Right lobe of liver (tissue), 6 donors: ENCODE measurements at regions not wholly inside any gene's neighbourhood (a gene's known extent, or its start where the extent isn't known, plus 50 kb on each side); places are given as distances from the start of the nearest gene placed in this dataset.
A peak's percentile ranks its signal among the peaks of the same experiment; 100 is the strongest.

ENCODE experiments used
- ATAC-seq, 4 donors: fragments of 200-7000 bp; cut with Tn5 transposase; one replicate each; pipeline ENCODE4 v1.9.1; 2020; ENCODE audit warnings: mild to moderate bottlenecking in 4 of 4, moderate library complexity in 4 of 4
- DNase-seq, 3 donors: peaks; one replicate each; pipeline ENCODE4 v3.0.0-alpha.2; 2020
- H3K27ac ChIP-seq, 3 donors: fragments of 200-600 bp; one replicate each; pipeline ENCODE4 v1.8.0; 2022
- H3K27me3 ChIP-seq, 2 donors: fragments of 200-600 bp; one replicate each; pipeline ENCODE4 v1.8.0; 2022
- H3K36me3 ChIP-seq, 4 donors: fragments of 200-600 bp; sonication (generic) in 1 of 4; one replicate each; pipeline versions ENCODE4 v1.5.1 to v1.8.0; 2017 to 2022; ENCODE audit warnings: control low read depth in 1 of 4
- H3K4me1 ChIP-seq, 4 donors: fragments of 200-600 bp; sonication (generic) in 1 of 4; one replicate each; pipeline versions ENCODE4 v1.5.1 to v1.8.0; 2017 to 2022; ENCODE audit warnings: control low read depth in 1 of 4
- H3K4me3 ChIP-seq, 3 donors: fragments of 200-600 bp; one replicate each; pipeline ENCODE4 v1.8.0; 2022
- H3K9me3 ChIP-seq, 4 donors: fragments of 200-600 bp; sonication (generic) in 1 of 4; one replicate each; pipeline versions ENCODE4 v1.5.1 to v1.8.0; 2017 to 2022; ENCODE audit warnings: control low read depth in 1 of 4
- POLR2A ChIP-seq: fragments of 450-650 bp; IDR thresholded peaks from one replicate; pipeline ENCODE4 v1.6.1; 2017; ENCODE audit warnings: antibody characterized with exemption, mild to moderate bottlenecking
- WGBS: methylation state at CpG from one replicate; pipeline ENCODE4 v1.1.6; 2018; ENCODE audit warnings: low coverage, low lambda C conversion rate; ENCODE audit not compliant: insufficient coverage; ENCODE audit errors: missing lambda C conversion rate; 5-methylcytosine and 5-hydroxymethylcytosine counted together
- intact Hi-C, 2 donors: fragments of 100-400 bp; cut with DNase I; formaldehyde crosslinking; loops; one replicate each; pipeline versions ENCODE4 v1.11.2 to v1.14.1; 2022
- TF ChIP-seq, protein P1 (sequence below), 4 donors: fragments of 200-600 bp in 3 of 4; fragments of 450-650 bp in 1 of 4; IDR thresholded peaks; one replicate each; pipeline versions ENCODE4 v1.5.1 to v1.8.0; 2016 to 2022; ENCODE audit warnings: antibody characterized with exemption in 4 of 4, mild to moderate bottlenecking in 2 of 4
- donor health status: DM: no; HTN: yes; CAD: no.
- donor health status: DM: no; HTN: no; CAD: no.
- donor health status: DM: no; HTN: no; CAD: no.
- donor health status: DM: no; HTN: yes; CAD: no.
- donor health status: DM: no; HTN: yes; CAD: no.

GRCh38 chr12:107349008-107349747 is 255.8 kb upstream of the CRY1 start:
- 40% methylated on average over 4 of the region's 5 CpGs for WGBS
- ATAC-seq (peak; percentile 47 to 92 (median 82)), DNase-seq (no peak)
- no peaks in the 10 kb centered on the region for H3K36me3 ChIP-seq
- H3K4me1 ChIP-seq, result no peaks in the 10 kb centered on the region
- H3K4me3 ChIP-seq, result no peak overlapping the region
- intact Hi-C loops, result no loop called here
- H3K27me3 ChIP-seq, result no peaks in the 10 kb centered on the region
- no peak overlapping the region for H3K27ac ChIP-seq
- no peaks in the 10 kb centered on the region for H3K9me3 ChIP-seq
- TF ChIP-seq, protein P1, sequence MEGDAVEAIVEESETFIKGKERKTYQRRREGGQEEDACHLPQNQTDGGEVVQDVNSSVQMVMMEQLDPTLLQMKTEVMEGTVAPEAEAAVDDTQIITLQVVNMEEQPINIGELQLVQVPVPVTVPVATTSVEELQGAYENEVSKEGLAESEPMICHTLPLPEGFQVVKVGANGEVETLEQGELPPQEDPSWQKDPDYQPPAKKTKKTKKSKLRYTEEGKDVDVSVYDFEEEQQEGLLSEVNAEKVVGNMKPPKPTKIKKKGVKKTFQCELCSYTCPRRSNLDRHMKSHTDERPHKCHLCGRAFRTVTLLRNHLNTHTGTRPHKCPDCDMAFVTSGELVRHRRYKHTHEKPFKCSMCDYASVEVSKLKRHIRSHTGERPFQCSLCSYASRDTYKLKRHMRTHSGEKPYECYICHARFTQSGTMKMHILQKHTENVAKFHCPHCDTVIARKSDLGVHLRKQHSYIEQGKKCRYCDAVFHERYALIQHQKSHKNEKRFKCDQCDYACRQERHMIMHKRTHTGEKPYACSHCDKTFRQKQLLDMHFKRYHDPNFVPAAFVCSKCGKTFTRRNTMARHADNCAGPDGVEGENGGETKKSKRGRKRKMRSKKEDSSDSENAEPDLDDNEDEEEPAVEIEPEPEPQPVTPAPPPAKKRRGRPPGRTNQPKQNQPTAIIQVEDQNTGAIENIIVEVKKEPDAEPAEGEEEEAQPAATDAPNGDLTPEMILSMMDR (IDR thresholded peaks at IDR 0.05), result no peak
- TF ChIP-seq POLR2A, result no peak

DNA sequence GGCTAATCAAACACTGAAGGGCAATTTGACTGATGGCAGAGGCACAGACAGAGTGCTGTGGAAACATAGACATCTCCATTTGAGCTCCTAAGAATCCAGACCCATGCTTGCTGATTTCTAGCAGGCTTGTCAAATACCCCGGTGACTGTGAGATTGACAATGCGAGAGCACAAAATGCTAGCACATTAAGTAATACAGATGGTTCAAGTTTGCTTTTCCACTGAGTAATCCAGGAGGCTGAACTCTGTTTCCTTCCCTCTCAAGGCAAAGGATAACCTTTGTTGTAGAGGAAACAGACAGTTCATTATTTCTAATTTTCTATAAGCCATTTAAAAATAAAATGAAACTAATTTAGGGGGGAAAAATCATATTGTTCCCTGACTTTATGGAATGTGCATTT is 256.5 kb upstream of the CRY1 start:
- Histone ChIP-seq H3K36me3 (no peaks in the 10 kb centered on the region), H3K27ac (no peak overlapping the region), H3K4me1 (no peaks in the 10 kb centered on the region), H3K9me3 (no peaks in the 10 kb centered on the region), H3K27me3 (no peaks in the 10 kb centered on the region), H3K4me3 (no peak overlapping the region)
- 36% methylated on average over 2 of the region's 2 CpGs for WGBS
- TF ChIP-seq, protein P1 (IDR thresholded peaks at IDR 0.05), result no peak
- TF ChIP-seq POLR2A, result no peak
- ATAC-seq (no peak), DNase-seq (no peak)
- intact Hi-C loops, result no loop called here

DNA sequence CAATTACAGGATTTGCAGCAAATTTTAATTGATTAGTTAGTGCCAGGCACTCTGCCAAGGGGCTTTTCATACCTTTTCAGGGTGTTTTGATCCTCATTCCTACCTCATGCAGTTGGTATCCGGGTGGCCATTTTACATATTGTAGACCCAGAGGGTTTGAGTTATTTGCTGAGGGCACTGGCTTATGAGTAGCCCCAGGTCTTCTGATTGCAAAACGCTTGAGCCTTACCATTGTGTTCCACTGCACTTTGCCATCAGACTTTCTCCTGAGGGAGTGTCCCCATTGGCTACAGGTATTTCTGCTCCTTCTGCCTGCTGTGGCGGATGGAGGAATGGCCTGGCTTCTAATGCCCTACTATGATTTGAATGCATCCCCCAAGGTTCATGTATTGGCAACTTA is 257.8 kb upstream of the CRY1 start:
- TF ChIP-seq POLR2A, result no peak
- TF ChIP-seq, protein P1 (IDR thresholded peaks at IDR 0.05), result no peak
- Histone ChIP-seq H3K9me3 (no peaks in the 10 kb centered on the region), H3K27me3 (no peaks in the 10 kb centered on the region), H3K4me3 (no peak overlapping the region), H3K4me1 (no peaks in the 10 kb centered on the region), H3K36me3 (no peaks in the 10 kb centered on the region), H3K27ac (no peak overlapping the region)
- DNase-seq (no peak), ATAC-seq (no peak)
- 59% methylated on average over 2 of the region's 3 CpGs for WGBS
- intact Hi-C loops, result no loop called here

GRCh38 chr12:107351713-107352112 is 258.4 kb upstream of the CRY1 start:
- TF ChIP-seq, protein P1 (IDR thresholded peaks at IDR 0.05), result no peak
- no peak for TF ChIP-seq POLR2A
- DNase-seq, result no peak

More at GRCh38 chr12:107351713-107352112, 258.4 kb upstream of the CRY1 start:
- no peaks in the 10 kb centered on the region for H3K9me3 ChIP-seq
- H3K27ac ChIP-seq, result no peak overlapping the region
- H3K27me3 ChIP-seq, result no peaks in the 10 kb centered on the region
- H3K36me3 ChIP-seq, result no peaks in the 10 kb centered on the region
- no peak for ATAC-seq
- no peak overlapping the region for H3K4me3 ChIP-seq
- intact Hi-C loops, result no loop called here
- H3K4me1 ChIP-seq, result no peaks in the 10 kb centered on the region
